Left ventricle myocardium inferior (tissue), 1 donor: ENCODE measurements at regions not wholly inside any gene's neighbourhood (a gene's known extent, or its start where the extent isn't known, plus 50 kb on each side); places are given as distances from the start of the nearest gene placed in this dataset.

Source experiments
- DNase-seq: peaks from one replicate; pipeline ENCODE4 v3.0.0-alpha.2; 2020
- H3K27ac ChIP-seq: fragments of 200-600 bp; replicated peaks from 2 replicates; pipeline ENCODE4 v1.8.0; 2021
- H3K27me3 ChIP-seq: fragments of 200-600 bp; 2 replicates; pipeline ENCODE4 v1.8.0; 2021; ENCODE audit warnings: low read depth
- H3K36me3 ChIP-seq: fragments of 200-600 bp; 2 replicates; pipeline ENCODE4 v1.8.0; 2021
- H3K4me1 ChIP-seq: fragments of 200-600 bp; 2 replicates; pipeline ENCODE4 v1.8.0; 2021
- H3K4me3 ChIP-seq: fragments of 200-600 bp; 2 replicates; pipeline ENCODE4 v1.8.0; 2021; ENCODE audit warnings: mild to moderate bottlenecking, moderate library complexity
- H3K9me3 ChIP-seq: fragments of 200-600 bp; replicated peaks from 2 replicates; pipeline ENCODE4 v1.8.0; 2021
- CTCF ChIP-seq: fragments of 200-600 bp; IDR thresholded peaks from 2 replicates; pipeline ENCODE4 v1.8.0; 2021; ENCODE audit warnings: antibody characterized with exemption, mild to moderate bottlenecking, borderline replicate concordance
- intact Hi-C: fragments of 100-400 bp; cut with micrococcal nuclease; formaldehyde crosslinking; loops from one replicate; pipeline ENCODE4 v1.11.0; 2022
- donor health status: DM: no; HTN: yes; CAD: no; lungs with severe emphysema.

- DNase-seq: no peak
- no peak for TF ChIP-seq CTCF
Observed at GRCh38 chr5:3886524-3887451, 291.2 kb downstream of the IRX1 start.

GRCh38 chr5:3888310-3888709 is 292.7 kb downstream of the IRX1 start:
- no peak for DNase-seq
- TF ChIP-seq CTCF: no peak
- Histone ChIP-seq H3K9me3 (peaks cover 7% of the 10 kb centered on the region), H3K27me3 (no peaks in the 10 kb centered on the region), H3K4me1 (no peaks in the 10 kb centered on the region), H3K27ac (no peak overlapping the region), H3K4me3 (no peak overlapping the region), H3K36me3 (no peaks in the 10 kb centered on the region)
- intact Hi-C loops: no loop called here

More at GRCh38 chr5:3886524-3887451, 291.2 kb downstream of the IRX1 start:
- intact Hi-C loops: no loop called here
- Histone ChIP-seq H3K27me3 (no peaks in the 10 kb centered on the region), H3K4me1 (no peaks in the 10 kb centered on the region), H3K36me3 (no peaks in the 10 kb centered on the region), H3K4me3 (no peak overlapping the region), H3K9me3 (peaks cover 3% of the 10 kb centered on the region), H3K27ac (no peak overlapping the region)

- no peak for DNase-seq
- no peak overlapping the region for H3K27ac ChIP-seq
- intact Hi-C loops: no loop called here
- no peaks in the 10 kb centered on the region for H3K36me3 ChIP-seq
- H3K4me3 ChIP-seq: no peak overlapping the region
- peaks cover 7% of the 10 kb centered on the region for H3K9me3 ChIP-seq
- TF ChIP-seq CTCF: no peak
- no peaks in the 10 kb centered on the region for H3K4me1 ChIP-seq
- no peaks in the 10 kb centered on the region for H3K27me3 ChIP-seq
Observed at GRCh38 chr5:3889412-3890142, 293.9 kb downstream of the IRX1 start.

- DNase-seq: no peak
- no peaks in the 10 kb centered on the region for H3K36me3 ChIP-seq
- no peak overlapping the region for H3K27ac ChIP-seq
- intact Hi-C loops: no loop called here
- no peaks in the 10 kb centered on the region for H3K4me1 ChIP-seq
- peaks cover 7% of the 10 kb centered on the region for H3K9me3 ChIP-seq
- H3K27me3 ChIP-seq: no peaks in the 10 kb centered on the region
- H3K4me3 ChIP-seq: no peak overlapping the region
- TF ChIP-seq CTCF: no peak
Observed at GRCh38 chr5:3891113-3891512, 295.5 kb downstream of the IRX1 start.

GRCh38 chr5:3893527-3893926 is 297.9 kb downstream of the IRX1 start:
- no peak for TF ChIP-seq CTCF
- Histone ChIP-seq H3K27me3 (peaks cover 5% of the 10 kb centered on the region), H3K9me3 (peaks cover 19% of the 10 kb centered on the region), H3K4me1 (no peaks in the 10 kb centered on the region), H3K4me3 (no peak overlapping the region), H3K27ac (no peak overlapping the region), H3K36me3 (no peaks in the 10 kb centered on the region)
- intact Hi-C loops: no loop called here
- no peak for DNase-seq
